Activated naive CD4-positive, alpha-beta T cell treated with anti-CD3 and anti-CD28 coated beads, Interleukin-2, amount 10 ng/mL, durations not matched to agents 7 days and 5 days (primary cell): ENCODE measurements at regions not wholly inside any gene's neighbourhood (a gene's known extent, or its start where the extent isn't known, plus 50 kb on each side); places are given as distances from the start of the nearest gene placed in this dataset.

Experiments
- CTCF ChIA-PET: fragments of 350-600 bp; sonication (Branson Sonifier 250); formaldehyde crosslinking; loops from one replicate; lab custom pipeline; 2021; ENCODE audit warnings: antibody characterized with exemption; lab: Charles Lee
- DNase-seq: peaks from one replicate; pipeline ENCODE4 v3.0.0-alpha.2; 2020
- H3K27ac Mint-ChIP-seq: one replicate; pipeline ENCODE4 v1.8.0; 2021; ENCODE audit warnings: mild to moderate bottlenecking, moderate library complexity, mixed read lengths
- H3K27me3 Mint-ChIP-seq: one replicate; pipeline ENCODE4 v1.8.0; 2021; ENCODE audit warnings: mild to moderate bottlenecking, mixed read lengths
- H3K36me3 Mint-ChIP-seq: one replicate; pipeline ENCODE4 v1.8.0; 2021; ENCODE audit warnings: mixed read lengths
- H3K4me1 Mint-ChIP-seq: one replicate; pipeline ENCODE4 v1.8.0; 2021; ENCODE audit warnings: mixed read lengths
- H3K4me3 Mint-ChIP-seq: one replicate; pipeline ENCODE4 v1.8.0; 2021; ENCODE audit warnings: mild to moderate bottlenecking, moderate library complexity, mixed read lengths
- H3K9me3 Mint-ChIP-seq: one replicate; pipeline ENCODE4 v1.8.0; 2021; ENCODE audit warnings: mixed read lengths

- H3K9me3 Mint-ChIP-seq = peaks cover 5% of the 10 kb centered on the region
- no peak overlapping the region for H3K27ac Mint-ChIP-seq
- no peaks in the 10 kb centered on the region for H3K4me1 Mint-ChIP-seq
- no peak for DNase-seq
- H3K4me3 Mint-ChIP-seq = no peak overlapping the region
- CTCF ChIA-PET = interaction anchor here (1.1 kb wide), 1 partner anchor 16 kb away, joined by 4 read pairs; no protein-coding TSS in a partner anchor
- H3K36me3 Mint-ChIP-seq = no peaks in the 10 kb centered on the region
- H3K27me3 Mint-ChIP-seq = peaks cover 3% of the 10 kb centered on the region
Measured at GRCh38 chr2:147067136-147067535, 777.7 kb upstream of the ACVR2A start.

DNA sequence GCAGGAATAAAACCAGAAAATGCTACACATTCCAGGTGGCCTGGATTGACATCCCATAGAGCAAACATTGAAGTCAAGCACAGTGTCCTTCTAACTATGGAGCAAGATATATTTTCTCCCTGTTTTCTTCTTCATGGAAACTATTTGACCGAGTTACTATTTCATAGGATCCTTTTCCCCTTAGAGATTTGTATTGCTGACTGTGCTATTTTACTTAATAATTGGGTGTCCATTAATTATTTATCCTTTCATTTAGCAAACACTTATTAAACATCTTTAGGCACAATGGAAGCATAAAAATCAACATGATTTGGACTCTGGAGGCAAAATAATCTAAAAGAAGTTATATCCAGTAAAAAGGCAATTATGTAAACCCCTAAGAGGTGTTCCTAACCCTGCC is 782.8 kb upstream of the ACVR2A start:
- no peak overlapping the region for H3K27ac Mint-ChIP-seq
- CTCF ChIA-PET = no interaction called here
- no peaks in the 10 kb centered on the region for H3K4me1 Mint-ChIP-seq
- no peaks in the 10 kb centered on the region for H3K36me3 Mint-ChIP-seq
- no peak overlapping the region for H3K4me3 Mint-ChIP-seq
- no peak for DNase-seq
- H3K9me3 Mint-ChIP-seq = peaks cover 5% of the 10 kb centered on the region
- peaks cover 8% of the 10 kb centered on the region for H3K27me3 Mint-ChIP-seq

GRCh38 chr2:147061269-147061668 is 783.6 kb upstream of the ACVR2A start:
- no peak overlapping the region for H3K27ac Mint-ChIP-seq
- no peaks in the 10 kb centered on the region for H3K36me3 Mint-ChIP-seq
- DNase-seq = no peak
- H3K9me3 Mint-ChIP-seq = peaks cover 5% of the 10 kb centered on the region
- H3K27me3 Mint-ChIP-seq = peaks cover 8% of the 10 kb centered on the region
- H3K4me3 Mint-ChIP-seq = no peak overlapping the region
- CTCF ChIA-PET = no interaction called here
- no peaks in the 10 kb centered on the region for H3K4me1 Mint-ChIP-seq

DNA sequence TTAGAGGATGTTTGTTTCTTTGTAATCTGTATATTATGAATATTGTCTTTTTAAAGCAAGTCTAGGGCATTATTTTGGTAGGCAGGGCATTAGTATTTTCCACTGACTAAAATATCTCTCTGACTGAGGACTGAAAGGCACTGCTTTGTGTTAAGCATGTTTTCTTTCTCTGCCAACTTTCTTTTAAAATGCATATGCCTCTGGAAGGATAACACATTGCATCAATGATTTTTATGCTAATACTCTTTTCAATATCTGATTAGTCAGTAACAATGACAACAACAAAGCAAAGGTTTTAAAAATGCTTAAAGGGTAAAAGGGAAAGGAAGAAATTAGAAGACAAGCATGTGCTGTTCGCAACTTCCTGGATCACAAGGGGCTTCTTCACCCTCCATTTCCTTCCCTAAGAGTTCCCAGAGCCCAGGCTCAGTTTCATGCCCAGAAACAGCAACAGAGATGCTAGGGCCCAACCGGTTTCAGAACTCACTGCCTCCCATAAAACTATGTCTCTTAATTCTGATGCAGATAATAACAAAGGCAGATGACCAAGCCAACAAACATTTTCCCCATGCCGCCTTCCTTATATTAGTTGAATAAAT is 786.8 kb upstream of the ACVR2A start:
- Mint-ChIP-seq H3K36me3 (no peaks in the 10 kb centered on the region), H3K27ac (no peak overlapping the region)
- CTCF ChIA-PET = no interaction called here

GRCh38 chr2:147051814-147052213 is 793.0 kb upstream of the ACVR2A start:
- H3K27ac Mint-ChIP-seq = no peak overlapping the region
- no peaks in the 10 kb centered on the region for H3K4me1 Mint-ChIP-seq
- CTCF ChIA-PET = interaction anchor here (0.8 kb wide), 1 partner anchor 861 kb away, joined by 3 read pairs; no protein-coding TSS in a partner anchor
- H3K9me3 Mint-ChIP-seq = no peaks in the 10 kb centered on the region
- H3K27me3 Mint-ChIP-seq = peaks cover 16% of the 10 kb centered on the region
- no peaks in the 10 kb centered on the region for H3K36me3 Mint-ChIP-seq
- no peak for DNase-seq
- H3K4me3 Mint-ChIP-seq = no peak overlapping the region

More for the DNA sequence above, 786.8 kb upstream of the ACVR2A start:
- H3K27me3 Mint-ChIP-seq = peaks cover 11% of the 10 kb centered on the region
- H3K9me3 Mint-ChIP-seq = no peaks in the 10 kb centered on the region
- no peak for DNase-seq
- no peaks in the 10 kb centered on the region for H3K4me1 Mint-ChIP-seq
- H3K4me3 Mint-ChIP-seq = no peak overlapping the region

DNA sequence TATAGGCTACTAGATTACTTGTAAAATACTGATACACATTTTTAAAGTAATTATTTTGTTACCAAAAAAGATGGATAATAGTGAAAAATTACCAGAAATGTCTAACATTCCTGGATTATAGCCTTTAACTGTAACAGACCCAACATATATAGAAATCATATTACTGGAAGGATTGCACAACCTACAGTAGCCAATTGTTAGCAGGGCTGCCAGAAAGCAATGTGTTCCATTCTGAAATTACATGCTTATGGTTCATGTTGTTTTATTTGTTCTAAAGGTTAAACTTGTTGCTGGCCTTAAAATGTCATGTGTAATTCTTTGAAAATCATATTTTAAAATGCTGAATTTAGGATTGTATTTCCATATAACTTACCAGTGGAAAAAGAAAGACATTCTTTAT is 793.6 kb upstream of the ACVR2A start:
- Mint-ChIP-seq H3K4me1 (no peaks in the 10 kb centered on the region), H3K36me3 (no peaks in the 10 kb centered on the region), H3K27ac (no peak overlapping the region), H3K4me3 (no peak overlapping the region), H3K27me3 (peaks cover 16% of the 10 kb centered on the region), H3K9me3 (no peaks in the 10 kb centered on the region)
- no peak for DNase-seq
- CTCF ChIA-PET = no interaction called here

- H3K4me3 Mint-ChIP-seq = no peak overlapping the region
- peaks cover 16% of the 10 kb centered on the region for H3K27me3 Mint-ChIP-seq
- H3K4me1 Mint-ChIP-seq = peaks cover 3% of the 10 kb centered on the region
- no peaks in the 10 kb centered on the region for H3K36me3 Mint-ChIP-seq
- no peak for DNase-seq
- no peak overlapping the region for H3K27ac Mint-ChIP-seq
- H3K9me3 Mint-ChIP-seq = no peaks in the 10 kb centered on the region
- CTCF ChIA-PET = interaction anchor here (0.9 to 1.2 kb wide), 2 partner anchors 282 to 861 kb away, joined by 3 read pairs; no protein-coding TSS in a partner anchor
Measured at GRCh38 chr2:147049957-147050356, 794.9 kb upstream of the ACVR2A start.

DNA sequence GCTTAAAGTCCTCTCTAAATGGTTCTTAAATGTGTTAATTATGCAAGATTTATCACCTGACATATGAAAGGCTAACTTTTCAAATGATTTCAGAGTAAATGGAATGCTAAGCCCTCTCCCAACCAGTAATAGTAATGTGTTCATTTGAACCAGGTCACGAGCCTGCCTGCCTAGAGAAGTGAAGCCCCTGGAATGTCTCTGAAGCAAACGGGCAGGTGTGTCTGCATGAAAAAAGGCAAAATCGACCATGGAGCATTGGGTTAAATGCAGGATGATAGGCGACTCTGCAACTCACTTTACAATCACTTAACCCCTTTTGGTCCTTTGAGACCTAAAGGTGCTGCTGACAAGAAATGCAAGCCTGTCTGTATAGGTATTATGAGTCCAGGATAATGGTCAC is 798.4 kb upstream of the ACVR2A start:
- Mint-ChIP-seq H3K36me3 (no peaks in the 10 kb centered on the region), H3K4me1 (peaks cover 3% of the 10 kb centered on the region), H3K27me3 (peaks cover 9% of the 10 kb centered on the region), H3K4me3 (no peak overlapping the region), H3K9me3 (no peaks in the 10 kb centered on the region), H3K27ac (no peak overlapping the region)
- CTCF ChIA-PET = interaction anchor here (0.5 to 2.7 kb wide), 3 partner anchors 25 to 866 kb away, joined by 3 to 33 read pairs (median 3); no protein-coding TSS in a partner anchor
- DNase-seq = no peak

GRCh38 chr2:147045113-147045512 is 799.7 kb upstream of the ACVR2A start:
- Mint-ChIP-seq H3K27me3 (peaks cover 5% of the 10 kb centered on the region), H3K27ac (no peak overlapping the region), H3K4me3 (no peak overlapping the region), H3K9me3 (no peaks in the 10 kb centered on the region), H3K4me1 (peaks cover 3% of the 10 kb centered on the region), H3K36me3 (no peaks in the 10 kb centered on the region)
- DNase-seq = peak; percentile 60
- CTCF ChIA-PET = interaction anchor here (0.6 to 2.7 kb wide), 18 partner anchors 8 to 1567 kb away, joined by 3 to 33 read pairs (median 4); no protein-coding TSS in a partner anchor

DNA sequence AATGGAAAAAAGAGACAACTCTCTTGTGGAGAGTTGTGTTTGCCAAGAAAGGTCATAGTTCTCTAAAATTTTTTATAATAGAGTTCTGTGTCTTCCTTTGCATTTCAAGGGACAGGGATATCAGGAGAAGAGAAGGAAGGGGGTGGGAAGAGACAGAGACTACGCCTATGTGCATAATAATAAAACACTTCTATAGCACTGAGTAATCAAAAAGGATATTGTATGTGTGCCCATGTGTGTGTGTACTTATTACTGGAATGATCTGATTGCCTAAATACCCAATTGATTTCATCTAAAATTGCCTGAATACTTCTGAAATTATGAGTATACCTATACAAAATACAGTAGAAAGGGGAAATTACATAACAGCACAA is 803.7 kb upstream of the ACVR2A start:
- H3K27ac Mint-ChIP-seq = no peak overlapping the region
- H3K9me3 Mint-ChIP-seq = no peaks in the 10 kb centered on the region
- DNase-seq = no peak
- CTCF ChIA-PET = no interaction called here
- H3K36me3 Mint-ChIP-seq = no peaks in the 10 kb centered on the region
- peaks cover 10% of the 10 kb centered on the region for H3K4me1 Mint-ChIP-seq
- no peak overlapping the region for H3K4me3 Mint-ChIP-seq
- H3K27me3 Mint-ChIP-seq = no peaks in the 10 kb centered on the region

DNA sequence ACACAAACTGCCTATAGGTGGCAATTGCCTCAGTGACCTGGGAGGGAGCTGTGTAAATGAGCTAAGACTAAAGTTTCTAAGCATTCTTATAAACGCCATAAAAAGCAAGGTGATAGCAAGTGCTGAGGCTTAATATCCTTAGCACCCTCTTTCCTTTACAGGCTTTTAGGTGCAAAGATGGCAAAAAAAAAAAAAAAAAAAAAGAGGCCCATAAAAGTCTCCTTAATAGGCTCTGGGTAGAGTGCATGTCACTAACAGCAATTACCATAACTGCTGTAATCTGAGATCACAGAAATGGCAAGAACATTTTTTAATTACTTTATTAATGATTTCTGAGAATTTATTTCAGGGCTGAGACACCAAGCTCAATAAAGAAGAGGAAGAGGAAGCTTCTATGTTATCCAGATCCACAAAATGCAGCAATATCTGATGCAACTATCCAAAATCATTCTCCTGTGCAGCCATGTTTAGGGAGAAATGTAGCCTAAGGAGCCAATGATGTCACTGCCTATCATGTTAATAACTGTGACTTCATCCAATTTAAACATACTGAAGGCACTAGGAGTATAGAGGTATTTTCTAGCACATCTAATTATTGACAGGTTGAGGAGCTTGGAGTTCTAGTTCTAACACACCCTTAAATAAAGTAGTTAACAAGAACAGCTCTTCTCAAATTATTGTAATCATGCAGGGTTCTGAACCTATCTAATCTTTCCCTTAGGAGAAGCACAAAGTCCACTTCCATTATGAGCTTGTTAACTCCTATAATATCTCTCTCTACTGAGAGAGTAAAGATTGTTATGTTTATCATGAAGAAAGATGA is 804.3 kb upstream of the ACVR2A start:
- Mint-ChIP-seq H3K36me3 (no peaks in the 10 kb centered on the region), H3K4me3 (no peak overlapping the region), H3K9me3 (no peaks in the 10 kb centered on the region), H3K27ac (no peak overlapping the region), H3K4me1 (peaks cover 10% of the 10 kb centered on the region), H3K27me3 (peaks cover under 1% of the 10 kb centered on the region)
- DNase-seq = no peak
- CTCF ChIA-PET = no interaction called here

DNA sequence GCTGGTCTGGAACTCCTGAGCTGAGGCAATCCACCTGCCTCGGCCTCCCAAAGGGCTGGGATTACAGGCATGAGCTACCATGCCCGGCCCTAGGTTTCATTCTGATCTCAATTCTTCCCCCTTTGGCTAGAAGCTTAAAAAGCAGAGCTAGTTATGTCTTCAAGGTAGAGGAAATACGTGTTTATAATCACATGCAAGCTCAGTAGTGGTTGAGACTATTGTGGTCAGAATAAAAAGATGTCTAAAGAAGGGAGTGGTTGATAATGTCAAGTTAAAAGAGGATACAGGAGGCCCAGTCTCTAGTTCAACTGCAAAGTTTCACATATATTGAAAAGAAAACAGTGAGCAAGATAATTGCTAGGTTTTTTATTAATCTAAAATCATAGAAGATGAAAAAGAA is 807.8 kb upstream of the ACVR2A start:
- H3K9me3 Mint-ChIP-seq = no peaks in the 10 kb centered on the region
- H3K27ac Mint-ChIP-seq = peak overlapping the region; percentile 11
- H3K27me3 Mint-ChIP-seq = peaks cover 6% of the 10 kb centered on the region
- H3K4me3 Mint-ChIP-seq = no peak overlapping the region
- H3K36me3 Mint-ChIP-seq = no peaks in the 10 kb centered on the region
- DNase-seq = no peak
- CTCF ChIA-PET = interaction anchor here (0.9 kb wide), 1 partner anchor 8 kb away, joined by 3 read pairs; no protein-coding TSS in a partner anchor
- H3K4me1 Mint-ChIP-seq = peaks cover 6% of the 10 kb centered on the region

GRCh38 chr2:147033044-147033443 is 811.8 kb upstream of the ACVR2A start:
- Mint-ChIP-seq H3K27me3 (peaks cover 14% of the 10 kb centered on the region), H3K9me3 (no peaks in the 10 kb centered on the region), H3K36me3 (no peaks in the 10 kb centered on the region), H3K27ac (no peak overlapping the region), H3K4me1 (peaks cover 6% of the 10 kb centered on the region), H3K4me3 (no peak overlapping the region)
- CTCF ChIA-PET = no interaction called here
- no peak for DNase-seq

- Mint-ChIP-seq H3K36me3 (no peaks in the 10 kb centered on the region), H3K9me3 (peaks cover 2% of the 10 kb centered on the region)
- CTCF ChIA-PET = no interaction called here
Measured at GRCh38 chr2:147031897-147032296, 812.9 kb upstream of the ACVR2A start.

More at GRCh38 chr2:147031897-147032296, 812.9 kb upstream of the ACVR2A start:
- H3K27ac Mint-ChIP-seq = no peak overlapping the region
- peaks cover 18% of the 10 kb centered on the region for H3K27me3 Mint-ChIP-seq
- peaks cover 1% of the 10 kb centered on the region for H3K4me1 Mint-ChIP-seq
- H3K4me3 Mint-ChIP-seq = no peak overlapping the region
- no peak for DNase-seq
